ENCODE measurements at regions not wholly inside any gene's neighbourhood (a gene's known extent, or its start where the extent isn't known, plus 50 kb on each side); places are given as distances from the start of the nearest gene placed in this dataset.

DNA sequence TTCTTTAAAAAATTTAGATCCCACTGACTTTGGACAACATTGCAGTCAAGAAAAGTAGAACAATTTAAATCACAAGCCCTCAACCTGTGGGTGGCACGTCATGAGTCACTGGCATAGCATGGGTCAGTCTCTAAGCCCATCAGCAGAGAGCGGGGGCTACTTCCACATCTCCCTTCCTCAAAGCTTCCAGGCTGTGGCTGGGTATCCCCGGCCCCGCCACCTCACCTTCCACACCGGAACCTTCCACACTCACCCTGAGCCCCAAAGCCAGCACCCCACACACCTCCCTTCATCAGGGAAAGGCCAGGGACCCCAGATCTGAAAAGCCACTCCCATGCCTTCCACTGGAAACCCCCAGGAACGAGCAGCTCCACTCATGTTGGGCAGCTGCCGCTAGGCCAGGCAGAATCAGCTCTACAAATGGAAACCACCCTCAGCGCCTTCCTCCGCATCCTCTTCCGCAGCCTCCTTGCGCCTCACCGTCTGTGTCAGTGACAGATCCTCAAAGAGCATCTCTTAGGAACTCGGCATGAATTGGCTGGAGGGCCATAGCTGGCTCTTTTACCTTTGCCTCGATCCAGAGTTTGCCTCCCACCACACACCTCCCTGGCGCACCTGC, 156.5 kb downstream of the ERCC6L2 start:
- no peaks in the 10 kb centered on the region for H3K36me3 ChIP-seq (ENCODE audit: control insufficient read depth in 4 of 4, insufficient read depth in 4 of 4, low read length in 3 of 4)
- ChIA-PET CTCF (no interaction called here), POLR2A (interaction anchor here (0.7 kb wide), 1 partner anchor 91 kb away, joined by 3 read pairs; no protein-coding TSS in a partner anchor)
- H3K4me3 ChIP-seq (ENCODE audit: control insufficient read depth in 1 of 7, extremely low read depth in 1 of 7, insufficient read depth in 4 of 7, low read depth in 2 of 7, low read length in 6 of 7), result no peak overlapping the region
- H3K4me1 ChIP-seq (ENCODE audit: control extremely low read depth in 1 of 4, control insufficient read depth in 4 of 4, insufficient read depth in 4 of 4, low read length in 3 of 4), result peaks cover 0 to 10% (median 8%) of the 10 kb centered on the region in 4 experiments
- H3K27ac ChIP-seq (ENCODE audit: insufficient read depth in 1 of 2, low read depth in 1 of 2, low read length in 2 of 2, poor library complexity in 1 of 2, severe bottlenecking in 2 of 2), result no peak overlapping the region
- DNase-seq, result no peak
- peaks cover 0 to 11% (median 6%) of the 10 kb centered on the region in 5 experiments for H3K9me3 ChIP-seq (ENCODE audit: control extremely low read depth in 1 of 5, control insufficient read depth in 4 of 5, insufficient read depth in 2 of 5, low read depth in 1 of 5, low read length in 4 of 5)
- peaks cover 9 to 34% (median 17%) of the 10 kb centered on the region in 5 experiments for H3K27me3 ChIP-seq (replicated peaks in 2 of 5; ENCODE audit: control insufficient read depth in 4 of 5, insufficient read depth in 5 of 5, low read length in 4 of 5)
- WGBS (ENCODE audit: insufficient coverage), result 92% methylated on average over 14 of the region's 15 CpGs

DNA sequence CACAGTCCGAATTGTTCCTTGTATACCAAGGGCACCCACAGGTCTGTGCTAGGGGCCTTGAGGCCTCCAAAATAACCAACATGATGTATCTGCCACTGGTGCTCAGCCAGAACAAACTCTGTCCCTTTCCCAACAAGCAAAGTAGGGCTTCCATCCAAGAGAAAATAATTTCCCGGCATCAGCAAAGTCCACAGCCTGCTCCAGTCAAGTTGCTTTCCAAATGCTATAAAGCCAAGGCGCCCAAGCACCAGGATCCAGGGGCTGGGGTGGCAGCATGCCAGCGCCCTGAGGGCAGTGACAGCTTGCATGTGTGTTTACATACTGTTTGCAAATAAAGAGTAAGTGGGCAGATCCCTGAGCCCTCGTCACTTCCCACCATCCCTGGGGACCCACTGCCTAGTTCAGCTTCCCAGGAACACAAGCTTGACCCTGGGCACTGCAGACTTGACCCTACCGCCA, 155.9 kb downstream of the ERCC6L2 start:
- Histone ChIP-seq H3K4me1 (ENCODE audit: control extremely low read depth in 1 of 4, control insufficient read depth in 4 of 4, insufficient read depth in 4 of 4, low read length in 3 of 4) (peaks cover 0 to 13% (median 9%) of the 10 kb centered on the region in 4 experiments), H3K9me3 (ENCODE audit: control extremely low read depth in 1 of 5, control insufficient read depth in 4 of 5, insufficient read depth in 2 of 5, low read depth in 1 of 5, low read length in 4 of 5) (peaks cover 0 to 11% (median 6%) of the 10 kb centered on the region in 5 experiments), H3K36me3 (ENCODE audit: control insufficient read depth in 4 of 4, insufficient read depth in 4 of 4, low read length in 3 of 4) (no peaks in the 10 kb centered on the region), H3K27ac (ENCODE audit: insufficient read depth in 1 of 2, low read depth in 1 of 2, low read length in 2 of 2, poor library complexity in 1 of 2, severe bottlenecking in 2 of 2) (no peak overlapping the region), H3K4me3 (ENCODE audit: control insufficient read depth in 1 of 7, extremely low read depth in 1 of 7, insufficient read depth in 4 of 7, low read depth in 2 of 7, low read length in 6 of 7) (no peak overlapping the region), H3K27me3 (replicated peaks in 2 of 5; ENCODE audit: control insufficient read depth in 4 of 5, insufficient read depth in 5 of 5, low read length in 4 of 5) (peaks cover 9 to 41% (median 20%) of the 10 kb centered on the region in 5 experiments)
- POLR2A ChIA-PET, result interaction anchor here (0.7 kb wide), 1 partner anchor 91 kb away, joined by 3 read pairs; no protein-coding TSS in a partner anchor
- 100% methylated on average over 6 of the region's 6 CpGs for WGBS (ENCODE audit: insufficient coverage)
- no peak for DNase-seq
- CTCF ChIA-PET, result no interaction called here

DNA sequence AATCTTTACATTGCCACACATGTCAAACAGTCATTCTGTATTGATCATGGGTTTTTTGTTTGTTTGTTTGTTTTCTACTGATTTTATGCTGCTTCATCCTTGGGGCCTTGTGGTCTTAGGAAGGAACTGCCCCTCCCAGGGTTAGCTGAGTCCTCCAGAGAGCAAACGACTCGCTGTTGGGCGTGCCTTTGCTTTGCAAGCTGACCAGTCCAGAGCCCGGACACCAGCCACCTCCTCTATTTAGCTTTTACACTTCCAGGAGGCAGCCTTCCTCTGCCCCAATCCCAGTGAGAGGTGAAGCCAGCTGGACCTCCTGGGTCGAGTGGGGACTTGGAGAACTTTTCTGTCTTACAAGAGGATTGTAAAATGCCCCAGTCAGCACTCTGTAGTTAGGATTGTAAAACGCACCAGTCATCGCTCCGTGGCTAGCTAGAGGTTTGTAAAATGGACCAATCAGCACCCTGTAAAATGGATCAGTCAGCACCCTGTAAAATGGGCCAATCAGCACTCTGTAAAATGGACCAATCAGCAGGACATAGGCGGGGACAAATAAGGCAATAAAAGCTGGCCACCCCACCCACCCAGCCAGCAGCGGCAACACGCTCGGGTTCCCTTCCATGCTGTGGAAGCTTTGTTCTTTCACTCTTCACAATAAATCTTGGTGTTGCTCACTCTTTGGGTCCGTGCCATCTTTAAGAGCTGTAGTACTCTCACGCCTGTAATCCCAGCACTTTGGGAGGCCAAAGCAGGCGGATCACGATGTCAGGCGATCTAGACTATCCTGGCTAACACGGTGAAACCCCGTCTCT, 154.4 kb downstream of the ERCC6L2 start:
- no peak overlapping the region for H3K27ac ChIP-seq (ENCODE audit: insufficient read depth in 1 of 2, low read depth in 1 of 2, low read length in 2 of 2, poor library complexity in 1 of 2, severe bottlenecking in 2 of 2)
- no peak overlapping the region for H3K4me3 ChIP-seq (ENCODE audit: control insufficient read depth in 1 of 7, extremely low read depth in 1 of 7, insufficient read depth in 4 of 7, low read depth in 2 of 7, low read length in 6 of 7)
- peaks cover 0 to 5% (median 0%) of the 10 kb centered on the region in 5 experiments for H3K9me3 ChIP-seq (ENCODE audit: control extremely low read depth in 1 of 5, control insufficient read depth in 4 of 5, insufficient read depth in 2 of 5, low read depth in 1 of 5, low read length in 4 of 5)
- no peaks in the 10 kb centered on the region for H3K36me3 ChIP-seq (ENCODE audit: control insufficient read depth in 4 of 4, insufficient read depth in 4 of 4, low read length in 3 of 4)
- H3K4me1 ChIP-seq (ENCODE audit: control extremely low read depth in 1 of 4, control insufficient read depth in 4 of 4, insufficient read depth in 4 of 4, low read length in 3 of 4), result peaks cover 0 to 13% (median 9%) of the 10 kb centered on the region in 4 experiments
- ChIA-PET POLR2A (interaction anchor here (0.6 kb wide), 1 partner anchor 30 kb away, joined by 4 read pairs; no protein-coding TSS in a partner anchor), CTCF (no interaction called here)
- peaks cover 9 to 54% (median 30%) of the 10 kb centered on the region in 5 experiments for H3K27me3 ChIP-seq (replicated peaks in 2 of 5; ENCODE audit: control insufficient read depth in 4 of 5, insufficient read depth in 5 of 5, low read length in 4 of 5)
- no peak for DNase-seq
- WGBS (ENCODE audit: insufficient coverage), result 96% methylated on average over 12 of the region's 19 CpGs

DNA sequence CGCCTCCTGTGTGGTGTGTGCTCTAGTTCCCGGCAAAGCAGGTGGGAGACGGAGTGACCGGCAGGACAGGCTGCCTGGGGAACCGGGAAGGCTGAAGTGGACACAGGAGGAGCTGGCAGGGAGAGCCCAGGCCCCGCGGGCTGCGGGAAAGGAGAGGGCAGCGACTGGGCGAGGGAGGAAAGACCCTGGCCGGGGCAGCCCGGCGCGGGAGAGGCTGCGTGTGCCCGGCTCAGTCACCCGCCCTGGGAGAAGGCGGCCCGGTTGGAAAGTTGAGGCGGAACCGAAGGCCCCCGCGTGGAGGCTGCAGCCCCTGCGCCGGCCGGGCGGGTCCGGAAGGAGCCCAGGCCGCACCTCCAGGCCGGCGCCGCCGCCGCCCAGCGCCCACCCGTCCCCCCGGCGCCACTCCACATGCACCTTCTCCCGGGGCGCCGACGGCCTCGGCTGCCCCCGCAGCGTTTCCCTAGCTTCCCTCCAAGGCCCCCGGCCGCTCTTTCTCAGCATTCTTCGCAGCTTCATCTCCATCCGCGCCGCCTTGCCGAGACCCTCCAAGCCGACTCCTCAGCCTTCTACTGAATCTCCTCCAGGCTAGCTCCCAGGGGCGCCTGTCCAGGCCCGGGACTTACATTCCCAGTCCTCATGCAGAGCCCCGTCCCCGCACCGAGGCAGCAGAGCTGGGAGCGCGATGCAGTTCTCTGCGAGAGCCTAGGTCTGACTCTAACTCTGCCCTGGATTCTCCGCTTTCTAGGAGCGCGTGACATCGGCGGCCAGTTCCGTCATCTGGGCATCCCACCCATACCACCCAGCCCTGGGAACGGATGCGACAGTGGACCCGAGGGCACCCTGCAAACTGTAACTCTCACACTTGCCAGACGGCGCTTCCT, 152.0 kb downstream of the ERCC6L2 start:
- Histone ChIP-seq H3K9me3 (ENCODE audit: control extremely low read depth in 1 of 5, control insufficient read depth in 4 of 5, insufficient read depth in 2 of 5, low read depth in 1 of 5, low read length in 4 of 5) (no peaks in the 10 kb centered on the region), H3K4me3 (ENCODE audit: control insufficient read depth in 1 of 7, extremely low read depth in 1 of 7, insufficient read depth in 4 of 7, low read depth in 2 of 7, low read length in 6 of 7) (peak overlapping the region in 5 of 7 experiments; percentile 30 to 63 (median 32)), H3K27ac (ENCODE audit: insufficient read depth in 1 of 2, low read depth in 1 of 2, low read length in 2 of 2, poor library complexity in 1 of 2, severe bottlenecking in 2 of 2) (no peak overlapping the region), H3K4me1 (ENCODE audit: control extremely low read depth in 1 of 4, control insufficient read depth in 4 of 4, insufficient read depth in 4 of 4, low read length in 3 of 4) (peaks cover 2 to 19% (median 17%) of the 10 kb centered on the region in 4 experiments), H3K27me3 (replicated peaks in 2 of 5; ENCODE audit: control insufficient read depth in 4 of 5, insufficient read depth in 5 of 5, low read length in 4 of 5) (peaks cover 16 to 77% (median 41%) of the 10 kb centered on the region in 5 experiments), H3K36me3 (ENCODE audit: control insufficient read depth in 4 of 4, insufficient read depth in 4 of 4, low read length in 3 of 4) (no peaks in the 10 kb centered on the region)
- 6% methylated on average over 68 of the region's 72 CpGs for WGBS (ENCODE audit: insufficient coverage)
- CTCF ChIA-PET, result interaction anchor here (0.6 to 1.6 kb wide), 3 partner anchors 15 to 32 kb away, joined by 3 read pairs; no protein-coding TSS in a partner anchor
- peak in 2 of 3 donors; percentile 30 to 43 for DNase-seq
- POLR2A ChIA-PET, result no interaction called here

DNA sequence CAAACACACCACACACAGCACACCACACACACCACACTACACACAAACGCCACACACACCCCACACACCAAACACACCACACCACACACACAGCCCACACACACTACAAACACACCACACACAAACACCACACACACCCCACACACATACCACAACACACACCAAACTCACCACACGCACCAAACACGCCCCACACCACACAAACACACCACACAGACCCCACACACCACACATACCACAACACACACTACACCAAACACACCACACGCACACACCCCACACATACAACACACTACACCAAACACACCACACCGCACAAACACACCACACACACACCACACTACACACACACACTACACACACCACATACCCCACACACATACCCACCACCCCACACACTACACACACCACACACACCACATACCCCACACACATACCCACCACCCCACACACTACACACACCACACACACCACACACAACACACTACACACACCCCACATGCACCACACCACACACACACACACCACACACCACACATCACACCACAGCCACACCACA, 151.2 kb downstream of the ERCC6L2 start:
- peak in 2 of 3 donors; percentile 22 to 24 for DNase-seq
- H3K27ac ChIP-seq (ENCODE audit: insufficient read depth in 1 of 2, low read depth in 1 of 2, low read length in 2 of 2, poor library complexity in 1 of 2, severe bottlenecking in 2 of 2), result no peak overlapping the region
- WGBS (ENCODE audit: insufficient coverage), result 100% methylated on average over 2 of the region's 5 CpGs
- no peaks in the 10 kb centered on the region for H3K36me3 ChIP-seq (ENCODE audit: control insufficient read depth in 4 of 4, insufficient read depth in 4 of 4, low read length in 3 of 4)
- peaks cover 16 to 83% (median 48%) of the 10 kb centered on the region in 5 experiments for H3K27me3 ChIP-seq (replicated peaks in 2 of 5; ENCODE audit: control insufficient read depth in 4 of 5, insufficient read depth in 5 of 5, low read length in 4 of 5)
- POLR2A ChIA-PET, result no interaction called here
- no peaks in the 10 kb centered on the region for H3K9me3 ChIP-seq (ENCODE audit: control extremely low read depth in 1 of 5, control insufficient read depth in 4 of 5, insufficient read depth in 2 of 5, low read depth in 1 of 5, low read length in 4 of 5)
- CTCF ChIA-PET, result interaction anchor here (0.9 kb wide), 1 partner anchor 14 kb away, joined by 3 read pairs; no protein-coding TSS in a partner anchor
- peaks cover 2 to 27% (median 25%) of the 10 kb centered on the region in 4 experiments for H3K4me1 ChIP-seq (ENCODE audit: control extremely low read depth in 1 of 4, control insufficient read depth in 4 of 4, insufficient read depth in 4 of 4, low read length in 3 of 4)
- peak overlapping the region in 2 of 7 experiments; percentile 32 to 63 for H3K4me3 ChIP-seq (ENCODE audit: control insufficient read depth in 1 of 7, extremely low read depth in 1 of 7, insufficient read depth in 4 of 7, low read depth in 2 of 7, low read length in 6 of 7)

DNA sequence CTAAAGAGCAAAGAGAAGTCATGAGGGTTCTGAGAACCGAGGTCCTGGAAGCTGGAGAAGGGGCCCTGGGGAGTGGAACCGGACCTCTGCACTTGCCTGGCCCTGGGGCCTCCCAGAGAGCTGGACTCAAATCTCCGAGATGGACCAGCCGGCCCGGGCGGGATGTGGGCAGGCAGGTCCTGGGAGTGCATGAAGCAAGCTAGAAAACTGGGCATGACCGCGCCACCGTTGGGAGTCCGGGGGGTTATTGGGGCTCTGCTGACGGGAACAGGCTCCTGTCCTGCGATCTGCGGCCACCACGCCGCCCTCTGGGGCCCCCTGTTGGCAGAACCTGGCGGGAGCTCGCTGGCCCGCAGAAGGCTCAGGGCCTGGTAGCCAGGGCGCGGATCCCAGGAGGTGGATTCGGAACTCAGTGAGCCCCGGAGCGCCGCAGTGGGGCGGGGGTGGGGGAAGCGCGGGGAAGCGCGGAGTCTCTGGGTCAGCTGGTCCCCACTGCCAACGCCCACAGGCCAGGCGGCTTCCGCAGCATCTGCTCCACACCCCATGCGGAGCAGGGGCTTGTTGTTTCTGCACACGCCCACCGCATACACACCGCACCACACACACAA, 150.6 kb downstream of the ERCC6L2 start:
- Histone ChIP-seq H3K27ac (ENCODE audit: insufficient read depth in 1 of 2, low read depth in 1 of 2, low read length in 2 of 2, poor library complexity in 1 of 2, severe bottlenecking in 2 of 2) (no peak overlapping the region), H3K4me3 (ENCODE audit: control insufficient read depth in 1 of 7, extremely low read depth in 1 of 7, insufficient read depth in 4 of 7, low read depth in 2 of 7, low read length in 6 of 7) (no peak overlapping the region), H3K9me3 (ENCODE audit: control extremely low read depth in 1 of 5, control insufficient read depth in 4 of 5, insufficient read depth in 2 of 5, low read depth in 1 of 5, low read length in 4 of 5) (no peaks in the 10 kb centered on the region), H3K27me3 (replicated peaks in 2 of 5; ENCODE audit: control insufficient read depth in 4 of 5, insufficient read depth in 5 of 5, low read length in 4 of 5) (peaks cover 16 to 89% (median 48%) of the 10 kb centered on the region in 5 experiments), H3K36me3 (ENCODE audit: control insufficient read depth in 4 of 4, insufficient read depth in 4 of 4, low read length in 3 of 4) (no peaks in the 10 kb centered on the region), H3K4me1 (ENCODE audit: control extremely low read depth in 1 of 4, control insufficient read depth in 4 of 4, insufficient read depth in 4 of 4, low read length in 3 of 4) (peaks cover 2 to 32% (median 30%) of the 10 kb centered on the region in 4 experiments)
- DNase-seq, result peak in 2 of 3 donors; percentile 63 to 73
- CTCF ChIA-PET, result interaction anchor here (0.8 to 1.5 kb wide), 3 partner anchors 14 to 45 kb away, joined by 3 to 4 read pairs (median 3); no protein-coding TSS in a partner anchor
- 38% methylated on average over 34 of the region's 36 CpGs for WGBS (ENCODE audit: insufficient coverage)
- POLR2A ChIA-PET, result no interaction called here
